ENCODE measurements at regions not wholly inside any gene's neighbourhood (a gene's known extent, or its start where the extent isn't known, plus 50 kb on each side); places are given as distances from the start of the nearest gene placed in this dataset.
"Not testable (repeated sequence)": the region's sequence is repeated elsewhere in the genome, so short reads cannot be mapped to it uniquely, and the experiment has no call there.

- DNase-seq (ENCODE audit: low read depth), result no peak
Measured at GRCh38 chr6:50337532-50338122, 287.9 kb upstream of the DEFB112 start.

GRCh38 chr6:50353603-50354002, 303.9 kb upstream of the DEFB112 start:
- no peak for DNase-seq (ENCODE audit: low read depth)

GRCh38 chr6:50358113-50358512, 308.4 kb upstream of the DEFB112 start:
- no peak for DNase-seq (ENCODE audit: low read depth)

GRCh38 chr6:50361641-50362331, 312.1 kb upstream of the DEFB112 start:
- no peak for DNase-seq (ENCODE audit: low read depth)

GRCh38 chr6:50362706-50363105, 313.0 kb upstream of the DEFB112 start:
- DNase-seq (ENCODE audit: low read depth), result no peak

- no peak for DNase-seq (ENCODE audit: low read depth)
Measured at GRCh38 chr6:50369996-50370395, 320.3 kb upstream of the DEFB112 start.

- no peak for DNase-seq (ENCODE audit: low read depth)
Measured at GRCh38 chr6:50380406-50381098, 330.8 kb upstream of the DEFB112 start.

GRCh38 chr6:50381099-50381415, 331.3 kb upstream of the DEFB112 start:
- no peak for DNase-seq (ENCODE audit: low read depth)

GRCh38 chr6:50390416-50390815, 322.9 kb upstream of the TFAP2D start:
- no peak for DNase-seq (ENCODE audit: low read depth)

GRCh38 chr6:50394139-50394538, 319.2 kb upstream of the TFAP2D start:
- DNase-seq (ENCODE audit: low read depth), result not testable (repeated sequence)

- no peak for DNase-seq (ENCODE audit: low read depth)
Measured at GRCh38 chr6:50404643-50405042, 308.7 kb upstream of the TFAP2D start.

- no peak for DNase-seq (ENCODE audit: low read depth)
Measured at GRCh38 chr6:50410579-50410978, 302.7 kb upstream of the TFAP2D start.

GRCh38 chr6:50421041-50421440, 292.3 kb upstream of the TFAP2D start:
- DNase-seq (ENCODE audit: low read depth), result not testable (repeated sequence)

GRCh38 chr6:50427267-50427666, 286.1 kb upstream of the TFAP2D start:
- no peak for DNase-seq (ENCODE audit: low read depth)

GRCh38 chr6:50437901-50438300, 275.4 kb upstream of the TFAP2D start:
- DNase-seq (ENCODE audit: low read depth), result no peak

GRCh38 chr6:50442531-50443040, 270.7 kb upstream of the TFAP2D start:
- DNase-seq (ENCODE audit: low read depth), result no peak

GRCh38 chr6:50443144-50443543, 270.2 kb upstream of the TFAP2D start:
- DNase-seq (ENCODE audit: low read depth), result no peak

- DNase-seq (ENCODE audit: low read depth), result no peak
Measured at GRCh38 chr6:50449128-50449527, 264.2 kb upstream of the TFAP2D start.

GRCh38 chr6:50451826-50452400, 261.4 kb upstream of the TFAP2D start:
- no peak for DNase-seq (ENCODE audit: low read depth)

GRCh38 chr6:50455029-50455428, 258.3 kb upstream of the TFAP2D start:
- no peak for DNase-seq (ENCODE audit: low read depth)

GRCh38 chr6:50457351-50457750, 256.0 kb upstream of the TFAP2D start:
- no peak for DNase-seq (ENCODE audit: low read depth)

- DNase-seq (ENCODE audit: low read depth), result no peak
Measured at GRCh38 chr6:50461696-50462095, 251.6 kb upstream of the TFAP2D start.

GRCh38 chr6:50463931-50464330, 249.4 kb upstream of the TFAP2D start:
- no peak for DNase-seq (ENCODE audit: low read depth)
